Amniotic epithelial cell (primary cell): ENCODE measurements at regions not wholly inside any gene's neighbourhood (a gene's known extent, or its start where the extent isn't known, plus 50 kb on each side); places are given as distances from the start of the nearest gene placed in this dataset.

Experiments
- DNase-seq: peaks from one replicate; pipeline ENCODE4 v3.0.0-alpha.2; 2010; ENCODE audit warnings: low read depth

- DNase-seq, result no peak
Observed at GRCh38 chr7:155138204-155138603, 68.1 kb downstream of the HTR5A start.

DNA sequence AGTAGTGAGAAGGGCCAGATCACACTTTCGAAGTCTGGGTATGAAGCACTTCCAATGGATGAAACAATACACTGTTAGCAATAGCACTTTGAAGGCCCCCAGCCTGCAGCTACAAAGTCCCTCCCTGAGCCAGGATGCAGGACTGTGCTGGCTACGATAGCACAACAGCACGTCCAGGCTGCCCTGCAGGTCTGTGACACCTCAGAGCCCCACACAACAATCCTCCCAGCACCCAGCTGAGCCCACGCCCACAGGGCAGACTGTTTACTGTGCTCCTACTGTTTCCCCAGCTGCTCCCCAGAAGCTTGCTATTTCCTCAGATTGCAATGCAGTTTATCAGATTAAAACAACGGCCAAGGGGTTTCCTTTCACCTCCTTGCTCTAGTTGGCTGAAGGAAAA is 71.4 kb downstream of the HTR5A start:
- no peak for DNase-seq

- no peak for DNase-seq
Observed at GRCh38 chr7:155143381-155143780, 73.3 kb downstream of the HTR5A start.

DNA sequence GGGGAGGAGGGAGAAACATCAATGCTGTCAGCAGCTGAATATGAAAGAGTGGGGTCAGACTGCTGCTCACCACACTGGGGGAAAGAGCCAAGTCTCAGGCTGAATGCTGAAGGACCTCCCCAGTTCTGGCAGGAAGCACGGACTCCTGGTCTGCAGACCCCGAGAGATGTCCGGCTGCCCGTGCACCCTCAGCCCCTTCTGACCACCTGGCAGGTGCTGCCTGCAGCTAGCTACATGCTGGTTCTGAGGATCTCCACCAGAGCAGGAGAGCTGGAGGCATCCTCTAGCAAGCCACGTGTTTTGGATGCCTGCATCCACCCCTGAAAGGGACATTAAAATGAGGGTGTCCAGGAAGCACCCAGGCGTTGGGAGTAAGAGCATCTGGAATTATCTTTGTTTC is 74.2 kb downstream of the HTR5A start:
- no peak for DNase-seq

DNA sequence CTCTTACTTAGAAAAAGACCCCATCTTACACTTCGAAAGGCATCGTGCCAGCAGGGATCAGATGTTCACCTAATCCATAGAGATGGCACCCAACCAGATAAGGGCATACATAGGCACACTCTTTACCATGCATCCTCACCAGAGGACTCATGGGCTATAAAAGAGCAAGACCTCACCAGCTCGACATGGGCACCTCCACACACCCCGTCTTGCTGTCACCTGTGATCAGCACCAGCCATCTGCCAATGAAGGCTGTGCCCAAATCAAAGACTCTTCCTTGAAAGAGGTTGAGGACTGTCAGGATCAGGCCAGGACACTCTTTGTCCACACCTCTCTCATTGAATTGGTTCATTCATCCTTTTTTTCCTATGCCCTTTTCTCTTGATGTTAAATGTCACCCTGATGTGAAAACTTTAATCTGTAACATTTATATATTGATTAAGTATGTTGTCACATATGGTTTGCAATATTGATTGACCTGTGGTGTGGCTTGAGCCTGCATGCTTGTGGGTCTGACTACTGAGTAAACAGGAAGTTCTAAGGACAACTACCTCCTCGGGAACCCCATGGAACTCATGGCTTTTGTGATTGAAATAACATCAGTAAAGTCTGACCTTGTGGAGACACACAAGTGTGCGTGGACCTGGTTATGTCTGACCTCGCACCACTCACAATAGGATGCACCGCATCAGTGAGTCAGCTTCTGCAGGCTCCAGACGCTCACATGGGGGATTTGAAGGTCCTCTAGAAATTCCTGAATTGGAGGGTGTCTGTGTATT is 75.5 kb downstream of the HTR5A start:
- DNase-seq, result no peak

DNA sequence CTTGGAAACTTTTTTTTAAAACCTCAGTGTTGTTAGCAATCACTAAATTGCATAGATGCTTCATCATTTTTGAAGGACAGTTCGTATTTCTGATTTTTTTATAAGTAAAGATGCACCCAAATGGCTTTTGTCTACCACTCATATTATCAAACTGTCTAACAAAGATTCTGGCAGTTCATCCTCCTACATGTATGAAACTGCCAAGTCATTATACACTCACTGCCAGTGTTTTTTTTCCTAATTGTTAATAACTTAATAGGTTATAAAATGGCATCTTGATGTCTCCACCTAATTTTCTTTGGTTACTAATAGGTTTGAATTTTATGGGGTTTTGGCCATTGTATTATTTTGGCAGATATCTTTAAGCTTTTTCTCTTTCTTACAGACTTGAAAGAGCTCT is 77.0 kb downstream of the HTR5A start:
- DNase-seq, result no peak

- DNase-seq, result no peak
Observed at GRCh38 chr7:155147624-155148023, 77.5 kb downstream of the HTR5A start.

DNA sequence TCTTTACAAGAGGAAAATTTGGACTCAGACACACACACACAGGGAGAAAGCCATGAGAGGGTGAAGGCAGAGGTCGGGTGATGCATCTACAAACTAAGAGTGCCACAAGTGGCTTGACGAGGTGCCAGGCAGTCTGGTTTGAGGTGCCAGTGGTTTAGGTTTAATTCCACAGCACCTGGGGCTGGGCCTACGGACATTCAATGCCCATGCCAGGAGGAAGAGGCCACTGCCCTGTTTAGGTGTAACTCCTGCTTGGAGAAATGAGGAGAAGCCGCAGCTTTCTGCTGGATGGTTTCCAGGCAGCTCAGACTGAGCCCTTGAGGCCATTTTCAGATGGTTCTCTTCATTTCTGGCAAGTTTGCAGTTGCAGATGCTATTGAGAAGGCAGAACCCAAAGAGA is 83.6 kb downstream of the HTR5A start:
- DNase-seq, result no peak

GRCh38 chr7:155154586-155154985 is 84.5 kb downstream of the HTR5A start:
- no peak for DNase-seq

GRCh38 chr7:155161690-155162089 is 91.6 kb downstream of the HTR5A start:
- no peak for DNase-seq

GRCh38 chr7:155162422-155162821 is 92.3 kb downstream of the HTR5A start:
- no peak for DNase-seq

DNA sequence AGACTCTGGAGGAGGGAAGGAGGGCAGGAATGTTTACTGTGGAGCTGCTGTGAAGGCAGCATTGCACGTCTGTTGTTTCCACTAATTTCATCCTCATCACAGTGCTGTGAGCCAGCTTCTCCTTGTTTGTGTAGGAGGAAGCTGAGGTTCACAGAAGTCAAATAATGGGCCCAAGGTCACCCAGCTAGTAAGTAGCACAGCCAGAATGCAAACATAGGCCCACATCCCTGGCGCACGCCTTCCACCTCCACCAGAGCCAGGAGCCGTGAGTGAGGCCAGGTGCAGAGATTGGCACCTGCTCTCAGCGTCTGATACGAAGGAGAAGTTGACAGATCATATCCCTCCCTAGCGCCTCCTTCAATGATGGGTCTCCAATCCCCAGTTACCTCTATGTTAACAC is 93.6 kb downstream of the HTR5A start:
- DNase-seq, result no peak

DNA sequence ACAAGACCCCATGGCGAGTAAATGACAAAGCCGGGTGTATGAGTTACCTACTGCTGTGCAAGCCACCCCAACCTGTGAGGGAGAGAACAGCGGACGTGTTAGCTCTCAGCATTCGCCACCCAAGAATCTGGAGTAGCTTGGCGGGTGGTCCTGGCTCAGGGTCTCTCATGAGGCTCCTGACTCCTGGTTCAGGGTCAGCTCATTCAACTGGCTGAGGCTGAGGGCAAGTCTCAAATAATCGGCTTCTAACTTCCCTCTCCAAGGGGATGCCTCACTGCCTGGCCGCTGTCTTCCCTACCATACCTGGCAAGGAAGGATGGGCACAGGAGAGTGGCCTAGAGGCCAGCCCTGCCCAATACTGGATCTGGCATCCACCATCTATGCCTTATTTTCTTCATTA is 94.2 kb downstream of the HTR5A start:
- DNase-seq, result no peak

DNA sequence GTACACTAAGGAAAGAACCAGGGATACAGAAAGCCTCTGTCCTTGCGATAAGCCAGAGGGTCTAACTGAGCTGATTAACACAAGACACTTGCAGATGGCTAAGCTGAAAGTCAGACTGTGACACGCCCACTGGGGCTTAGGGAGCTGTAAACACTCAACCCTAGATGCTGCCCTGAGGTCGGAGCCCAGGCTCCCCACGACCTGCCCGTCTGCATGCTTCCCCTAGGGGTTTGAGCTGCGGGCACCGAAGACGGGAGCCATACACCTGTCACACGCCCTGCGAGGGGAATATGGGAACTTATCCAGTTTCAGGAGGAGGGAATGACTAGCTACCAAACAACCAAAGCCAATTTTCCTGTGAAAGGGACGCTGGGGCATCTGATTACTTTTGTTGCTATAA is 96.0 kb downstream of the HTR5A start:
- DNase-seq, result peak; percentile 63

DNA sequence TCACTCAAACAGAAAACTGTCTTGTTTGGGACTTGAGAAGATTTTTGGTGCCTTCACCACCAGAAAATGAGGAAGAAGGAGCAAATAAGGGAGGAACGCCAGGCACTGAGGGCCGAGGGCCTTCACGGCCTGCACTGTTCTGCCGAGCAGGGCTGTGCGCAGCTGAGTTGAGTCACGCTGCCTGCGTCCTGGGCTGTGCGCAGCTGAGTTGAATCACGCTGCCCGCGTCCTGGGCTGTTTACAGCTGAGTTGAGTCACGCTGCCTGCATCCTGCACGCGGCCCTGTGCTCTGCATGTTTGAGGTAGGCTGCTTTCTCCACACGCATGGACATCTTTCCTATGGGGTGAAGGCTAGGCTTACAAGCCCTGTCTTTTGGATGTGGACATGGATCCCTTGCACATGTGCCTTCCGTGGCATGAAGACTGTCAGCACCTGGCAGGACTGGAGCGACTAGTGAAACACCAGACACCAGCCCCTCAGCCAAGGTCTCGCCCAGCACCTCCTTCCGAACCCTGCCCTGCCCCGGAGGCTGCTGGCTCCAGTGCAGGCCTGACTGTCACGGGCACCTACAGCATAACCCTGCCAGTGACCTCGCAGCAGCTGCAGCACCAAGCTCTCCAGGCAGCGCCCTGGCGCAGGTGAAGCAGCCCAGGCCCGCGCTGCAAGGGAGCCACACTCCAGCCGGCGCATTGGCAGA is 96.7 kb downstream of the HTR5A start:
- DNase-seq, result peak; percentile 95

DNA sequence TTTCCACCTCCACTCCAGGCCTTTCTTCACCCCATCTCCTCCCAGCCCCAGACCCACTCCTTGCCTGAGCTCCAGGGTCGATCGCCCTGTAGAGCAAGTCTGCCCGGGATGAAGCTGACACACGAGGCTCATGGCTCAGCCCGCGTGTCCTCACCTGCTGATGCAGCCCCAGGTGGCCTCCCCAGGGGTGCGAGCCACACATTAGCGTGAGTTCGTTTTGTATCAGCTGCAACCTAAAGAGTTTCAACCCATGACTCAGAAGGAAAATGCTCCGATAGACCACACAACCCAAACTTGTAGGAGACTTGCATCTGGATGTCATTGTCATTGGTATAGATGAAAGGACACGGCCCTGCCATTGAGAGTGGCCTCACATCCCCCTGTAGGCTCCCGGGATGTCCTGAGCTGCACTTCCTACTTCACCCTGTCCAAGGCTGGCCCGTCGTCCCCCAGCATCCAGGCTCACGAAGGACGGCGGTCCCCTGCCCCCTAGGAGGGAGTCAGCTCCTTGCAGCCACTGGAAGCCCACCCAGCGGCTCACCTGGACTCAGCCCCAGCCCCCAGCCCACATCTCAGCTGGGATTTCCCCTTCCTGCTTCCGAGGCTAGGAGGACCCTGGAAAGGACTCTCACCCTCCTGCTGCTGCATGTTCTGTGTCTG is 97.7 kb downstream of the HTR5A start:
- DNase-seq, result no peak

DNA sequence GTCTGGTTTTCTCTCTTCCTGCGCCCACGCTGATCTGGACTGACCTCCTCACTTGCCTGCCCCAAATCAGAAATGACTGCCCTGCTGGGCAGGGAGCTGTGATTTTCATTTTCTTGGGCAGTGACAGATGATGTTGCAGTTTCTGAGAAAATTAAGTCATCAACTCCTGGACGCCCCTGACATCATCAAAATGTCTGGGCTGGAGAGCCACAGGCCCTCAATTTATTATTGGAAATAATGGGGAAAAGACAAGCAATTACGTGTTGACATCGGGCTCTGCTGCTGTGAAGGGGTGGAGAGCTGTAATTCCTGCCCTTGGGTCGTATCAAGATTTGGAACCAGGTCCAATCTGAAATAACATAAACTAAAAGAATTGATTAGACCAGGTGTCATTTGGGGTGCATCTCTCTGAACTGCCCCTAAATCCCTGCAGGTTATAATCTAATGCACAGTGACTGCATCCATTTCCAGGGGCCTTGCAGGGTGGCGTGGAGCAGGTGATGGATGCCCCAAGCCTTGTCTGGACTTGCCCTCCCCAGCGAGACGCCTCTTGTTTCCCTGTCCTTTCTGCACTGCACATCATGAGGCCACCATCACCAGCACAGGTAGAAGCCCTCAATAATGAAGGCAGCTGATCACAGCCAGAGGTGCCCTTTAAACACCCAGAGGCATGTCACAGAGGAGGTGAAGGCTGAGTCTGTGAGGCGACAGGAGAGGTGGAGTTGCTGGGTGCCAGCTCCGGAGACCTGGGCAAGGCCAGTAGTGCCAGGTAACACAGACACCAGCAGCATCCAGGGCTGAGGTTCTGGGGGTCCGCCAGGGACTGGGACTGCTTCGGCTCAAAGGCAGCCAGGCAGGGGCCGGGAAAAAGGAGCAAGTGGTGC is 98.7 kb downstream of the HTR5A start:
- no peak for DNase-seq

- DNase-seq, result no peak
Observed at GRCh38 chr7:155169498-155170065, 99.5 kb downstream of the HTR5A start.

DNA sequence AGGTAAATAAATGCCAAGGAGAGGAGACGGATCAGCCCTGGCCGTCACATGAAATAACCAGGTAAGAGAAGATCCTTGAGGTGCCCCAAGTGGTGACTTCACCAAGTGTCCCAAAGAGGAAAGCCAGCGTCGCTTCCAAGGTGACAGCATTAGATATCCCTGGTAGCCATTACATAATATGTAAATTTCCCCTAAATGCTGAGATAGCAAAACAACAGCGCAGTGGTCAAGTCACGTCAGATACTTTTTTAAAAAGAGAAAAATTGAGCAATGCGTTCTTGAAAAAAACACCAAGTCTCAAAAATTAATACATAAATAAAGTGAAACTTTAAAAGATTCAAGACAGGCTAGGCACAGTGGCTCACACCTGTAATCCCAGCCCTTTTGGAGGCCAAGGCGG is 100.2 kb downstream of the HTR5A start:
- no peak for DNase-seq

DNA sequence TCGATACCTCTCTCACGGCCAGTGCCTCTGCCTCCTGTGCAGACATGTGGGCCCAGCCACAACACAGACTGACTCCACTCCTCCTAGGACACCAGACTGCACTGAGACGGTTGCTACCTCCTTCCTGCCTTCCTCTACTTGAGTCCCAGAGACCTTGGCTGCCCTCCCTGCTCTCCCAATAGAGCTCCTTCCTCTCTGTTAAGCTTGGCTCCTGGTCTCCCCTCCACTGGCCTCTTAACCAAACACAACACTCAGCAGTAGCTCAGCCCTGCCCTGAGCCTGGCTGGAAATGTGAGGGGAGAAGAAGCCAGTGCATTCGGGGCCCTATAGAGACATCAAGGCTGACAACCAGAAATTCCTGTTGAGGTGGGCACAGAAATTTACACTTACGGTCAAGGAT is 102.0 kb downstream of the HTR5A start:
- no peak for DNase-seq

DNA sequence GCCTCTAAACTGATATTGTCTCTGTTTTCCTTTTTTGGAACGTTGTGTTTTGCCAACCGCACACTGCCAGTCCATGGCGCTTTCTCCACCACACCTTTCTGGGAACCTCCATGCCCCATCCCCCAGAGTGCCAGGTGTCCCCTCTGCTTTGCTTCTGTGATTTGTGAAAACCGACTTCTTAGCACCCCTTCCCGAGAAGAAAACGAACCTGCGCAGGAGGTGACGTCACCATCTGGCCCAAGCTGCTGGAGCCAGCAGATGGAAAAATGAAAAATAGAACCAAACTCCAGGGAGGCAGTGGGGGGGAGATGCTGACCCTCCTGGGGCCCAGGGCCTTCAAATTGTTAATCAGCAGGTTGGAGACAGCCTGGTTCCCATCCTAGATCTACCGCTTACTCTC is 103.8 kb downstream of the HTR5A start:
- DNase-seq, result no peak

DNA sequence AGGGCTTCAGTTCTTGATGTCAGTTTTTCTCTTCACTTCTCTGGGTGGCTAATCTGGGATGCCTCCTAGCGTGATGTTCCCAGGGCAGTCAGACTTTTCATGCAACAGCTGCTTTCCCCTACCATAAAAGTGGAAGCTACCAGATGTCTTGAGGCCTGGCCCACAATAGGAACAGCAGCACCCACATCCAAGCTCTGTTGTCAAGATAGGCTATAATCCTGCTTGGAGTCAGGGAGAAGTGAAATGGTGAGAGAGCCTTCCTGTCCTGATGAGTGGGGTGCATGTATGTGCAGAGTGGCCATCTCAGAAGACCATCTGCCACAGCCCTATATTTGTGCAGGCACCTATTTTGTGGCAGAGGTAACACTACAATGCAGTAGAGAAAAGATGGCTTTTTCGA is 108.0 kb downstream of the HTR5A start:
- DNase-seq, result no peak
